ENCODE measurements at regions not wholly inside any gene's neighbourhood (a gene's known extent, or its start where the extent isn't known, plus 50 kb on each side); places are given as distances from the start of the nearest gene placed in this dataset.
"Not testable (repeated sequence)": the region's sequence is repeated elsewhere in the genome, so short reads cannot be mapped to it uniquely, and the experiment has no call there.

GRCh38 chr18:73516056-73516455 lies 631.6 kb downstream of the FBXO15 start:
- not testable (repeated sequence) for DNase-seq

DNA sequence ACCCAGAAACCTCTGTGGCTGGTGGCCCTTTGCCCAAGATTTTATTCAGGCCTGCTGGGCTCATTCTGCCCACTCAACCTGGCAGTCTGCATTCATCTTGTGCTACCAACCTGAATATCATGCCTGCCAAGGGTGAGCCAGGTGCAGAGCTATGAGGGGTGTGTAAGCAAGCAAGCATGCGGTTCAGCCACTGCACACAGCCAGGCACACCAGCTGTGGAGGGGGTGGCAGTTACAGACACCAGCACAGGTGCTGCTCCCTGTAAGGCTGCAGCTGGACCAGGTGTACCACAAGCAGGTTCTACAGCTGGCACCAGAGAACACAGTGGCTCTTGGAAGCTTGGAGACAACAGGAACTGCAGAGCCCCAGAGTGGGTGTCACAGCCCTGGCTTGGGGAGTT lies 633.2 kb downstream of the FBXO15 start:
- DNase-seq, result no peak

- DNase-seq, result no peak
These were observed 635.7 kb downstream of the FBXO15 start for GRCh38 chr18:73511771-73512503.

DNA sequence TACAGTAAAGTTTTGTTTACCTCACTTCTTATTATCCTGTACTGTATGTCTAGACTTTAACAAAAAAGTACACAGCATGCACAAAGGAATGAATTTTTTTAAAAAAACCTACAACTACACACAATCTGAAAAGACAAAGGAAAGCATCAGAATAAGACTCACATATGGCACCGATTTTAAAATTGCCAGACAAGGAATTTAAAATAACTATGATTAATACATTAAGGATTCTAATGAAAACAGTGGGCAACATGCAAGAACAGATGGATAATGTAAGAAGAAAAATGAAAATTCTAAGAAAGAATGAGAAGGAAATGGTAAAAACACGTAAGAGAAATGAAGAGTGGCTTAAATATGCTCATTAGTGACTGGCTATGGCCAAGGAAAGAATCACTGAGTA lies 638.2 kb downstream of the FBXO15 start:
- DNase-seq, result no peak

DNA sequence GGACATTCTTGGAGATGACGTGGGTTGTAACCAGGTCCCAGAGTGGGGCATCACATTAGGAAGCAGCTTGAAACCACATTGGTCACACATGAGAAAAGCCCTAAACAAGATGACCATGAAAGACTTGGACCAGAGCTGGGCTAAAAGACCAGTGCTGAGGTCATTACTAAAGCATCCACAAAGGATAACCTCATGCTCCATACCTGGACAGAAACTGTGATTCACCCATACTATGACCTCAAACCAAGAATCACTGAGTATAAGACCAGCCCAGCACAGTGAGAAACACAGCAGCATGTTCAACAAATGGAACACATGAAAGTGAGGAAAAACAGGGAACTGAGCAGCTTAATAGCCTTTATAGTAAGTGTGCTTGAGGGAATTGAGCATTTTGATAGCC lies 635.5 kb upstream of the NETO1 start:
- DNase-seq, result no peak

GRCh38 chr18:73487966-73488365 lies 620.2 kb upstream of the NETO1 start:
- DNase-seq, result no peak

DNA sequence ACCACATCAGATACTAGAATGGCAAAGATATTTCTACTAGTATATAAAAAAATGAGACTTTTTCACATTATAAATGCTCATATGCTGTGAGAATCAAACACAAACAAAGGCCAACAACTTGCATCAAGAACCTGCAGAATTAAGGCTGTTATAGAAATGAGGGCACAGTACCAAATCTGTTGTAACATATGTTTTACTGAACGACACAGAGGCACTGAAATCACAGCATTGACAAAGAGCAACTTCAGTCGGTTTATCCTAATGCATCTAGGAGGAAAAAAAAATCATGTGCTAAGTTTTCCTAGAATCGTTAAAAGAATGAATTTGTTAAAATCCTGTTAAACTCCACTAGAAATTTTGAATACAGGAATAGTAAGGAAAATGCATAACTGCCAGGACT lies 617.4 kb upstream of the NETO1 start:
- no peak for DNase-seq

DNA sequence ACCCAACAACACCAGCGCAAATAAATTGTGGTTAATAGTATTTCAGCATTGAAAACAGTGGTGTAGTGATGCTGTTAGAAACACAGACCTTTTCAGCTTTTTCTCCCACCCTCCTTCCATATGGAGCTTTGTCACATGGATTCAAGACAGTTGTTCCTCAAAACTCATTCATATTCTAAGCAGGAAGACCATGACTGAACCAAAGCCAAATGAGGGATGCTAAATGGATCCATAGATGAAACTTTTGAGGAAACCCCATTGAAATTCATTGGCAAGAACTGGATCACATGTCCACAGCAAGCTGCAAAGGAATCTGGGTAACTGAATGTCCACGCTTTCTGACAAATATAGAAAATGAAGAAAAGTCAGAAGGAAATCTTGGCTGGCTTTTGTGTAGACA lies 615.1 kb upstream of the NETO1 start:
- DNase-seq, result no peak

DNA sequence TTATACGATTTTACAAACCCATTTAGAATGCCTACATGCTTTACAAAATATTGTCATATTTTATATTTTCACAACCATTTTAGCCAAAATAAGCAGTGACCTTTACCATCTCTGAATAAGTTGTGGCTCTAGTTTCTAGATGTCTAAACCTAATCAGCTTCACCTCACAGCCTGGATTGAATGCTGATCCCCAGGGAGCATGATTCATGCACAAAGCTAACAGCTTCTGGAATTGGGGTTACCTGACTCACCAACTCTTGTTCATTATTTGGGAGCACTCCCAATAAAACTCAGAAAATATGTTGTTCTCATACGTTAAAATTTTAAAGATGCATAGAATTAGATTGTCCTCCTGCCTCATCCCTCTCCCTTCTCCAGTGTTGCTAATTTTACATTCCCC lies 611.7 kb upstream of the NETO1 start:
- no peak for DNase-seq

DNA sequence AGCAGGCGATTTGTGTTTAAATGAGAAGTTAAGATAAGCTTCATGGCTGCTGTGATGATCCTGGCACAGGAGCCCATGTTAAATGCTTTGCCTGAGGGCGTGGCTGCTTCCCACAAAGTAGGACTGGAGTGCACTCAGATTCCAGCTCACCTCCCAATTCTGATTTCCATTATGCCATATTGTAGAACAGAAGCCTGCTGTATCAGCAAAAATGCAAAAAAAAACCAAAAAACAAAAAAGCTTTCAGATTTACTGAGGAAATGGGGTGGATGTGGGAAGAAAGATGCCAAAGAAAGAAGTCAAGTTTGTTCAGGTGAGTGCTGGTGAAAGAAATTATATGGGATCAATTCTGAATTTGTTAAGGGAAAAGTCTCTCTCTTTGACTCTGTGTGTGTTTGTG lies 610.4 kb upstream of the NETO1 start:
- DNase-seq, result no peak

- DNase-seq, result no peak
These were observed 608.2 kb upstream of the NETO1 start for GRCh38 chr18:73476031-73476430.

- DNase-seq, result no peak
These were observed 594.3 kb upstream of the NETO1 start for GRCh38 chr18:73462092-73462491.

GRCh38 chr18:73461780-73462059 lies 593.9 kb upstream of the NETO1 start:
- DNase-seq, result no peak

- no peak for DNase-seq
These were observed 593.4 kb upstream of the NETO1 start for GRCh38 chr18:73461038-73461779.

DNA sequence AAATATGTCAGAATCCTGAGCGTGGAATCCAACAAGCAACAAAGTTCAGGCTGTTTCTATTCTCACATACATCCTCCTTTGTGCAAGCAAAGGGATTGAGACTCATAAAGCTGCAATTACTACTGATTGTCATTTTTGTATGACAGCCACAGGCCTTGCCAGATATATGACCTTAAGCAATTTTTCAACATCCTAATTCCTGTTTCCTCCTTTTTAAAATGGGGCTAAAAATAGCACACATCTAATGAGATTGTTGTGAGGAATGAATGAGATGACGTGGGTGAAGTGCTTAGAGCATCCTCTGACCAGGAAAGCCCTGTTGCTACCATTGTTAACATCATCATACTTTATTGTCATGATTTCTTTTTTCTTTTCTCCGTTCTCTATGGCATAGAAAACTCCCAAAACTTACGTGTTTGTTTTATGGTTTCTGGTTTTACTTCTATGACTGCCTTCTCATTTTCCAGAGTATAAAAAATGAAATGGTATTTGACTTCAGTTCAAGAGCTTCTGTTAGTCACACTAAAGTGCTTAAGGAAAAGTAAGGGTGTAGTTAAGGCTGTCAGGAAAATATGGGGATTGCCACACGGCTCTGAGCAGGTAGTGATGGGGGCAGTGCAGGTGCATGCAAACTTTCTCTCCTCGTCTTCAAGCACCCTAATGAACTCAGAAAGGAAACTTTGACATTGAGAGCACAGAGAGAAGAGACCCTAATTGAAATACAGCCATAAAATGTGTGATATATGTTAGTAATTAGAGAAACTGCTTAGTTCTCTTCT lies 590.6 kb upstream of the NETO1 start:
- no peak for DNase-seq

- no peak for DNase-seq
These were observed 588.9 kb upstream of the NETO1 start for GRCh38 chr18:73456643-73457042.

GRCh38 chr18:73452866-73453265 lies 585.1 kb upstream of the NETO1 start:
- no peak for DNase-seq

DNA sequence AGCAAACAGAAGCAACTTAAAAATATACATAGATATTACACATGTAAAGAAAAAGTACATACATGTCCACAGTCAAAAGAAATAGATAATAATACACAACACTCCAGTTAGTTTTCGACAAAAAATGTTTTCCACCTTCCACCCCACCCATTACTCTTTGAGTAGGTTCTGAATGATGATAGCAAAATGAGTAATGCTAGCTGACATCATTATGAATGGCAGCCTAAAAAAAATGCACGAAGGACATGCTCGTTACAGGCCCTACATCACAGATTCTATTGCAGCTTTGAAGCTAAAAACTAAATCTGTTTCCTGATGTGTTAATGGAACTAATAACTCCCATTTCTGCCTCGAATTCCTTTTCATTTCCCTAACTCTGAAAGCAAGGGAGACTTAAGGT lies 578.7 kb upstream of the NETO1 start:
- DNase-seq, result no peak

GRCh38 chr18:73431620-73432019 lies 563.8 kb upstream of the NETO1 start:
- DNase-seq, result no peak

GRCh38 chr18:73421010-73421409 lies 553.2 kb upstream of the NETO1 start:
- no peak for DNase-seq

GRCh38 chr18:73419531-73419930 lies 551.7 kb upstream of the NETO1 start:
- DNase-seq, result no peak

DNA sequence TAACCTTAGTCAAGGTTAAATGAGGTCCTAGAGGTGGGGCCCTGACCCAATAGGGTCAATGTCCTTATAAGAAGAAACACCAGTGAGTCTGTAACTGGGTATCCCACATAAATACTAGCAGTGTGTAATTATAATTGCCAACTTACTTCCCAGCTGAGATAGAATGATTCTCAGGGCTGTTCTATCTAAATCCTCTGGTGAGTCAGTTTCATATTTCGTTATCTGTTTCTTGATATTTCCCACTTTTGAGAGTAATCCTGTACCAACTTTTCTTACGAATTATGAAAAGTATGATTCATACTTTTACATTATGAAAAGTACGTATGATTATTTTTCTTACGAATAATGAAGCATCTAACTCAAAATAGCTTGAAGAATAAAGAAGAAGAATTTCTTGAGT lies 546.8 kb upstream of the NETO1 start:
- DNase-seq, result no peak

- no peak for DNase-seq
These were observed 546.3 kb upstream of the NETO1 start for GRCh38 chr18:73414069-73414468.

GRCh38 chr18:73409242-73409641 lies 541.5 kb upstream of the NETO1 start:
- DNase-seq, result no peak

Measured in midbrain (tissue), 1 donor.